G401 (cell line): ENCODE measurements at regions not wholly inside any gene's neighbourhood (a gene's known extent, or its start where the extent isn't known, plus 50 kb on each side); places are given as distances from the start of the nearest gene placed in this dataset.

Experiments used
- DNase-seq: peaks from one replicate; pipeline ENCODE4 v3.0.0-alpha.2; 2015; ENCODE audit warnings: low spot score
- in situ Hi-C: cut with HindIII; loops from 2 replicates; pipeline ENCODE4 v1.10.0; 2016; ENCODE audit warnings: low sequenced_read_pairs, mixed read lengths

GRCh38 chr13:67769063-67769986 is 539.2 kb upstream of the PCDH9 start:
- DNase-seq = no peak
- in situ Hi-C loops = no loop called here

- no peak for DNase-seq
- in situ Hi-C loops = no loop called here
Observed at GRCh38 chr13:67763984-67764383, 533.8 kb upstream of the PCDH9 start.

GRCh38 chr13:67763384-67763783 is 533.2 kb upstream of the PCDH9 start:
- no peak for DNase-seq
- in situ Hi-C loops = no loop called here

GRCh38 chr13:67758975-67759374 is 528.8 kb upstream of the PCDH9 start:
- DNase-seq = no peak
- in situ Hi-C loops = no loop called here

GRCh38 chr13:67754012-67754411 is 523.9 kb upstream of the PCDH9 start:
- in situ Hi-C loops = no loop called here

GRCh38 chr13:67752759-67753158 is 522.6 kb upstream of the PCDH9 start:
- in situ Hi-C loops = no loop called here
- no peak for DNase-seq

More at GRCh38 chr13:67754012-67754411, 523.9 kb upstream of the PCDH9 start:
- no peak for DNase-seq

- DNase-seq = no peak
- in situ Hi-C loops = no loop called here
Observed at GRCh38 chr13:67742478-67742877, 512.3 kb upstream of the PCDH9 start.

GRCh38 chr13:67740871-67741535 is 510.9 kb upstream of the PCDH9 start:
- DNase-seq = no peak
- in situ Hi-C loops = no loop called here

GRCh38 chr13:67736646-67737420 is 506.7 kb upstream of the PCDH9 start:
- peak; percentile 13 for DNase-seq
- in situ Hi-C loops = no loop called here

GRCh38 chr13:67735651-67736050 is 505.5 kb upstream of the PCDH9 start:
- no peak for DNase-seq
- in situ Hi-C loops = no loop called here

- in situ Hi-C loops = no loop called here
- no peak for DNase-seq
Observed at GRCh38 chr13:67726979-67727378, 496.8 kb upstream of the PCDH9 start.

- in situ Hi-C loops = no loop called here
- DNase-seq = no peak
Observed at GRCh38 chr13:67725999-67726398, 495.9 kb upstream of the PCDH9 start.

GRCh38 chr13:67713571-67713970 is 483.4 kb upstream of the PCDH9 start:
- no peak for DNase-seq
- in situ Hi-C loops = no loop called here

GRCh38 chr13:67696775-67697174 is 466.6 kb upstream of the PCDH9 start:
- no peak for DNase-seq

GRCh38 chr13:67664502-67664901 is 434.4 kb upstream of the PCDH9 start:
- in situ Hi-C loops = no loop called here
- no peak for DNase-seq

More at GRCh38 chr13:67696775-67697174, 466.6 kb upstream of the PCDH9 start:
- in situ Hi-C loops = no loop called here

GRCh38 chr13:67662997-67663396 is 432.9 kb upstream of the PCDH9 start:
- DNase-seq = no peak
- in situ Hi-C loops = no loop called here

GRCh38 chr13:67652887-67653286 is 422.8 kb upstream of the PCDH9 start:
- in situ Hi-C loops = no loop called here
- no peak for DNase-seq

- in situ Hi-C loops = no loop called here
- DNase-seq = no peak
Observed at GRCh38 chr13:67651908-67652465, 421.9 kb upstream of the PCDH9 start.

- in situ Hi-C loops = no loop called here
- no peak for DNase-seq
Observed at GRCh38 chr13:67650471-67650870, 420.3 kb upstream of the PCDH9 start.
